Endothelial cell of umbilical vein (primary cell): ENCODE measurements at regions not wholly inside any gene's neighbourhood (a gene's known extent, or its start where the extent isn't known, plus 50 kb on each side); places are given as distances from the start of the nearest gene placed in this dataset.

Experiments used
- BruUV-seq: library from RNA; stranded (reverse); fragments of 400-500 nt; replicated peaks from 2 replicates; lab custom pipeline; 2021; lab: Mats Ljungman, UMichigan
- CTCF ChIA-PET: fragments of 300-600, 350-600 bp; sonication (Branson Sonifier 250); formaldehyde crosslinking; loops from one replicate; lab custom pipeline; 2021; ENCODE audit warnings: antibody characterized with exemption, inconsistent platforms; lab: Charles Lee
- POLR2A ChIA-PET: fragments of 300-600, 350-600 bp; sonication (Branson Sonifier 250); formaldehyde crosslinking; loops from one replicate; lab custom pipeline; 2021; ENCODE audit warnings: antibody characterized with exemption, inconsistent platforms; lab: Charles Lee
- DNase-seq: peaks from one replicate; pipeline ENCODE4 v3.0.0-alpha.2; 2011; ENCODE audit warnings: low read depth, low spot score
- FAIRE-seq: peaks from 2 replicates; lab custom pipeline; 2011; peaks lifted over from hg19 to GRCh38; lab: Jason Lieb, UNC
- H2AFZ ChIP-seq: 2 replicates; pipeline ENCODE4 v1.6.0; 2012; ENCODE audit warnings: low read depth, low read length, control low read depth, inconsistent platforms
- H3K27ac ChIP-seq: 2 replicates; pipeline ENCODE4 v1.5.1; 2011; ENCODE audit warnings: low read depth, mild to moderate bottlenecking, control low read depth, low read length, moderate library complexity; ENCODE audit not compliant: insufficient read depth
- H3K27me3 ChIP-seq, 2 experiments: 2 replicates each; pipeline versions ENCODE4 v1.6.0 to v1.6.1; 2011; ENCODE audit warnings: low read length in 2 of 2, mixed read lengths in 1 of 2; ENCODE audit not compliant: control insufficient read depth in 2 of 2, insufficient read depth in 2 of 2
- H3K36me3 ChIP-seq, 2 experiments: 2 replicates in 1 of 2; 3 replicates in 1 of 2; pipeline ENCODE4 v1.5.1; 2011; ENCODE audit warnings: low read length in 2 of 2, mild to moderate bottlenecking in 1 of 2, moderate library complexity in 1 of 2; ENCODE audit not compliant: control insufficient read depth in 2 of 2, insufficient read depth in 2 of 2; ENCODE audit errors: extremely low read depth in 1 of 2
- H3K4me1 ChIP-seq: 3 replicates; pipeline ENCODE4 v1.5.1; 2011; ENCODE audit warnings: mild to moderate bottlenecking, low read length; ENCODE audit not compliant: control insufficient read depth, insufficient read depth; ENCODE audit errors: extremely low read depth
- H3K4me2 ChIP-seq: 2 replicates; pipeline ENCODE4 v1.6.1; 2011; ENCODE audit warnings: low read length, control low read depth, mixed read lengths; ENCODE audit not compliant: insufficient read depth
- H3K4me3 ChIP-seq, 3 experiments: fragments of 200-600 bp in 1 of 3; sonication (generic), shearing (Covaris generic) in 1 of 3; replicated peaks in 1 of 3; 2 replicates each; pipeline ENCODE4 v1.5.1; 2011 to 2016; ENCODE audit warnings: control low read depth in 3 of 3, low read length in 3 of 3, mild to moderate bottlenecking in 2 of 3, inconsistent platforms in 1 of 3, low read depth in 1 of 3, moderate library complexity in 1 of 3; ENCODE audit not compliant: insufficient read depth in 1 of 3
- H3K79me2 ChIP-seq: 2 replicates; pipeline ENCODE4 v1.6.0; 2012; ENCODE audit warnings: low read length, inconsistent platforms; ENCODE audit not compliant: control insufficient read depth, insufficient read depth
- H3K9ac ChIP-seq: replicated peaks from 2 replicates; pipeline ENCODE3; 2011; ENCODE audit warnings: low read length, control low read depth; ENCODE audit not compliant: insufficient read depth; ENCODE audit errors: extremely low read depth
- H3K9me1 ChIP-seq: replicated peaks from 3 replicates; pipeline ENCODE4 v1.6.0; 2011; ENCODE audit warnings: mild to moderate bottlenecking, low read length; ENCODE audit not compliant: control insufficient read depth, insufficient read depth; ENCODE audit errors: extremely low read depth
- H3K9me3 ChIP-seq: replicated peaks from 2 replicates; pipeline ENCODE4 v1.5.1; 2012; ENCODE audit warnings: low read length, inconsistent platforms; ENCODE audit not compliant: control insufficient read depth, insufficient read depth
- H4K20me1 ChIP-seq: replicated peaks from 2 replicates; pipeline ENCODE3; 2011; ENCODE audit warnings: mild to moderate bottlenecking, low read length; ENCODE audit not compliant: control insufficient read depth, insufficient read depth; ENCODE audit errors: extremely low read depth
- EZH2 ChIP-seq: IDR thresholded peaks from 2 replicates; pipeline ENCODE4 v1.6.1; 2012; ENCODE audit warnings: borderline replicate concordance, low read depth, mild to moderate bottlenecking, moderate library complexity, low read length, inconsistent platforms; ENCODE audit not compliant: severe bottlenecking
- FOS ChIP-seq: IDR thresholded peaks from 2 replicates; pipeline ENCODE4 v1.6.1; 2011; ENCODE audit warnings: mild to moderate bottlenecking, low read length, moderate library complexity, borderline replicate concordance; ENCODE audit not compliant: insufficient read depth
- GATA2 ChIP-seq: IDR thresholded peaks from 2 replicates; pipeline ENCODE4 v1.7.0; 2011; ENCODE audit warnings: low read depth, mild to moderate bottlenecking, moderate library complexity, mixed read lengths, low read length; ENCODE audit not compliant: insufficient read length, insufficient read depth
- JUN ChIP-seq: IDR thresholded peaks from 2 replicates; pipeline ENCODE4 v1.6.1; 2011; ENCODE audit warnings: borderline replicate concordance, low read depth; ENCODE audit not compliant: insufficient read length, insufficient read depth
- MYC ChIP-seq: IDR thresholded peaks from one replicate; pipeline ENCODE4 v1.6.1; 2011; ENCODE audit warnings: mild to moderate bottlenecking, low read depth, low read length
- POLR2A ChIP-seq: IDR thresholded peaks from 2 replicates; pipeline ENCODE4 v1.6.1; 2012; ENCODE audit warnings: low read depth, mild to moderate bottlenecking, control low read depth, low read length
- POLR2AphosphoS5 ChIP-seq: IDR thresholded peaks from 2 replicates; pipeline ENCODE4 v1.6.1; 2012; ENCODE audit warnings: low read depth, mild to moderate bottlenecking, control low read depth, low read length, moderate library complexity; ENCODE audit not compliant: insufficient read depth
- dilution Hi-C: fragments of 300-500 bp; cut with MboI; formaldehyde crosslinking; loops from one replicate; pipeline ENCODE4 v1.15.0; 2019; ENCODE audit warnings: low sequenced_read_pairs; ENCODE audit not compliant: extremely low pct_ligation_motif_present
- intact Hi-C: fragments of 100-400 bp; cut with micrococcal nuclease; formaldehyde crosslinking; loops from one replicate; pipeline ENCODE4 v1.10.0; 2022
- TF ChIP-seq, protein P1 (sequence below): IDR thresholded peaks from 2 replicates; pipeline ENCODE4 v1.6.1; 2011; ENCODE audit not compliant: insufficient read depth, insufficient read length
- TF ChIP-seq, protein P2 (sequence below), 2 donors: IDR thresholded peaks; 1 replicate in 1 of 2; 2 replicates in 1 of 2; pipeline ENCODE4 v1.5.1; 2011; ENCODE audit warnings: low read length in 2 of 2, mild to moderate bottlenecking in 2 of 2, moderate library complexity in 2 of 2, control low read depth in 1 of 2, inconsistent platforms in 1 of 2, low read depth in 1 of 2; ENCODE audit not compliant: insufficient read depth in 1 of 2; ENCODE audit errors: extremely low read depth in 1 of 2

DNA sequence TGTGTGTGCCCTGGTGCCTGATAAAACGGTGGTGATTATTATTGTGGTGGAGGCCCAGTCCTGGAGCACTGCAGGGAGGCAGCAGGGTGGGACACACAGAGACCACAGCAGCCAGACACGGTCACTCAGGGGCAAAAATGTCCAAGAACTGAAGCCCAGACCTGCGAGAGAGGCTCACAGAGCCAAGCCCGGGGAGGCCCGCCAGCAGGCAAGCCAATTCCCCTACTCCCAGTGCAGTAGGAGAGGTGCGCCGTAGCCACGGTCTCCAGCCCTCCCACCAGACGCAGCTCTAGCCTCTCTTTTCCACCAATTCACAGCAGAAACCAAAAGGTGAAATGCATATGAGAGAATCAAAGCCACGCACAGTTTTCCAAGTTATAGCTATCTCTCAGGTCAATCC is 179.4 kb upstream of the TAB2 start:
- Histone ChIP-seq H3K9me3 (no peaks in the 10 kb centered on the region), H3K27me3 (peaks cover 2 to 4% of the 10 kb centered on the region in 2 experiments), H3K4me1 (no peaks in the 10 kb centered on the region), H3K4me2 (no peak overlapping the region), H4K20me1 (no peaks in the 10 kb centered on the region), H2AFZ (no peak overlapping the region), H3K79me2 (no peaks in the 10 kb centered on the region), H3K27ac (no peak overlapping the region), H3K9me1 (no peaks in the 10 kb centered on the region), H3K9ac (no peak overlapping the region), H3K4me3 (no peak overlapping the region), H3K36me3 (no peaks in the 10 kb centered on the region)
- TF ChIP-seq, protein P1, sequence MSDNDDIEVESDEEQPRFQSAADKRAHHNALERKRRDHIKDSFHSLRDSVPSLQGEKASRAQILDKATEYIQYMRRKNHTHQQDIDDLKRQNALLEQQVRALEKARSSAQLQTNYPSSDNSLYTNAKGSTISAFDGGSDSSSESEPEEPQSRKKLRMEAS = no peak
- no peak for TF ChIP-seq MYC
- TF ChIP-seq, protein P2, sequence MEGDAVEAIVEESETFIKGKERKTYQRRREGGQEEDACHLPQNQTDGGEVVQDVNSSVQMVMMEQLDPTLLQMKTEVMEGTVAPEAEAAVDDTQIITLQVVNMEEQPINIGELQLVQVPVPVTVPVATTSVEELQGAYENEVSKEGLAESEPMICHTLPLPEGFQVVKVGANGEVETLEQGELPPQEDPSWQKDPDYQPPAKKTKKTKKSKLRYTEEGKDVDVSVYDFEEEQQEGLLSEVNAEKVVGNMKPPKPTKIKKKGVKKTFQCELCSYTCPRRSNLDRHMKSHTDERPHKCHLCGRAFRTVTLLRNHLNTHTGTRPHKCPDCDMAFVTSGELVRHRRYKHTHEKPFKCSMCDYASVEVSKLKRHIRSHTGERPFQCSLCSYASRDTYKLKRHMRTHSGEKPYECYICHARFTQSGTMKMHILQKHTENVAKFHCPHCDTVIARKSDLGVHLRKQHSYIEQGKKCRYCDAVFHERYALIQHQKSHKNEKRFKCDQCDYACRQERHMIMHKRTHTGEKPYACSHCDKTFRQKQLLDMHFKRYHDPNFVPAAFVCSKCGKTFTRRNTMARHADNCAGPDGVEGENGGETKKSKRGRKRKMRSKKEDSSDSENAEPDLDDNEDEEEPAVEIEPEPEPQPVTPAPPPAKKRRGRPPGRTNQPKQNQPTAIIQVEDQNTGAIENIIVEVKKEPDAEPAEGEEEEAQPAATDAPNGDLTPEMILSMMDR (IDR thresholded peaks at IDR 0.05; ENCODE audit: extremely low read depth in 1 of 2, insufficient read depth in 1 of 2, low read depth in 1 of 2, low read length in 2 of 2) = no peak
- TF ChIP-seq POLR2AphosphoS5 = no peak
- no peak for TF ChIP-seq EZH2
- TF ChIP-seq GATA2 = no peak
- no peak for TF ChIP-seq FOS
- no peak for TF ChIP-seq POLR2A
- TF ChIP-seq JUN = no peak
- DNase-seq (no peak), FAIRE-seq (no peak)
- no TSS peak for BruUV-seq
- POLR2A ChIA-PET = no interaction called here
- intact Hi-C loops (no loop called here), dilution Hi-C loops (no loop called here)
- CTCF ChIA-PET = no interaction called here
